H1 (cell line): ENCODE measurements at regions not wholly inside any gene's neighbourhood (a gene's known extent, or its start where the extent isn't known, plus 50 kb on each side); places are given as distances from the start of the nearest gene placed in this dataset.

Experiments used
- CTCF ChIA-PET: fragments of 300-600 bp; sonication (Branson Sonifier 250); formaldehyde crosslinking; loops from one replicate; lab custom pipeline; 2021; ENCODE audit not compliant: partially characterized antibody; lab: Charles Lee
- POLR2A ChIA-PET: fragments of 300-600 bp; sonication (Branson Sonifier 250); formaldehyde crosslinking; loops from one replicate; lab custom pipeline; 2021; ENCODE audit warnings: inconsistent platforms; ENCODE audit not compliant: partially characterized antibody; lab: Charles Lee
- DNase-seq, 2 experiments: peaks; one replicate each; pipeline versions ENCODE4 v3.0.0 to v3.0.0-alpha.2; 2010 to 2022; ENCODE audit warnings: low spot score in 2 of 2, low read depth in 1 of 2, mixed read lengths in 1 of 2
- FAIRE-seq: peaks from 2 replicates; lab custom pipeline; 2011; peaks lifted over from hg19 to GRCh38; lab: Jason Lieb, UNC
- H2AFZ ChIP-seq: 2 replicates; pipeline ENCODE4 v1.8.1; 2012; ENCODE audit warnings: low read length, inconsistent platforms
- H2AK5ac ChIP-seq: 2 replicates; pipeline ENCODE4 v1.6.1; 2013; ENCODE audit warnings: low read depth, low read length
- H2BK120ac ChIP-seq: replicated peaks from 2 replicates; pipeline ENCODE3; 2013; ENCODE audit warnings: low read depth, low read length, inconsistent platforms
- H2BK12ac ChIP-seq: 2 replicates; pipeline ENCODE4 v1.6.1; 2013; ENCODE audit warnings: low read depth, low read length
- H2BK15ac ChIP-seq: 2 replicates; pipeline ENCODE4 v1.6.1; 2013; ENCODE audit warnings: low read length
- H2BK20ac ChIP-seq: 2 replicates; pipeline ENCODE4 v1.6.1; 2013; ENCODE audit warnings: low read length
- H2BK5ac ChIP-seq: 2 replicates; pipeline ENCODE4 v1.6.1; 2013; ENCODE audit warnings: low read depth, low read length
- H3K14ac ChIP-seq: 2 replicates; pipeline ENCODE4 v1.6.1; 2013; ENCODE audit warnings: inconsistent platforms; ENCODE audit not compliant: insufficient read length
- H3K18ac ChIP-seq: 2 replicates; pipeline ENCODE4 v1.6.1; 2013; ENCODE audit warnings: low read length; ENCODE audit errors: extremely low read depth
- H3K23ac ChIP-seq: 2 replicates; pipeline ENCODE4 v1.6.1; 2013; ENCODE audit warnings: inconsistent platforms; ENCODE audit not compliant: insufficient read length
- H3K23me2 ChIP-seq: 2 replicates; pipeline ENCODE4 v1.6.1; 2013; ENCODE audit warnings: low read depth, low read length
- H3K27ac ChIP-seq: 2 replicates; pipeline ENCODE4 v1.6.1; 2011; ENCODE audit warnings: low read depth, low read length, inconsistent platforms
- H3K27me3 ChIP-seq, 4 experiments: replicated peaks in 1 of 4; 1 replicate in 1 of 4; 2 replicates in 3 of 4; pipeline versions ENCODE4 v1.6.1 to v1.8.1; 2011 to 2013; ENCODE audit warnings: low read length in 3 of 4, mild to moderate bottlenecking in 3 of 4, inconsistent platforms in 2 of 4, mixed read lengths in 2 of 4, moderate library complexity in 1 of 4; ENCODE audit not compliant: control insufficient read depth in 3 of 4, insufficient read depth in 3 of 4; ENCODE audit errors: extremely low read depth in 1 of 4
- H3K36me3 ChIP-seq, 4 experiments: 2 replicates each; pipeline versions ENCODE4 v1.6.1 to v1.8.1; 2011 to 2013; ENCODE audit warnings: mild to moderate bottlenecking in 4 of 4, low read length in 3 of 4, moderate library complexity in 2 of 4, control low read depth in 1 of 4, inconsistent platforms in 1 of 4; ENCODE audit not compliant: insufficient read depth in 4 of 4, control insufficient read depth in 2 of 4
- H3K4ac ChIP-seq: replicated peaks from 2 replicates; pipeline ENCODE3; 2013; ENCODE audit warnings: low read length, low read depth, mixed read lengths, inconsistent platforms; ENCODE audit not compliant: insufficient read length
- H3K4me1 ChIP-seq, 4 experiments: replicated peaks in 1 of 4; 1 replicate in 1 of 4; 2 replicates in 3 of 4; pipeline versions ENCODE4 v1.6.1 to v1.8.1; 2011 to 2013; ENCODE audit warnings: low read length in 3 of 4, inconsistent platforms in 2 of 4, mixed read lengths in 1 of 4; ENCODE audit not compliant: insufficient read depth in 4 of 4, control insufficient read depth in 3 of 4
- H3K4me2 ChIP-seq, 2 experiments: 2 replicates each; pipeline versions ENCODE4 v1.6.1 to v1.8.1; 2011 to 2013; ENCODE audit warnings: low read depth in 2 of 2, low read length in 2 of 2, control low read depth in 1 of 2, inconsistent platforms in 1 of 2, mild to moderate bottlenecking in 1 of 2; ENCODE audit not compliant: insufficient read depth in 1 of 2
- H3K4me3 ChIP-seq, 4 experiments: fragments of 200-600, 300-600 bp in 1 of 4; sonication (generic), shearing (Covaris generic), sonication (Bioruptor Twin) in 1 of 4; 2 replicates each; pipeline versions ENCODE4 v1.5.1 to v1.8.1; 2011 to 2016; ENCODE audit warnings: low read length in 4 of 4, low read depth in 3 of 4, control low read depth in 2 of 4, inconsistent platforms in 2 of 4, mild to moderate bottlenecking in 2 of 4, mixed read lengths in 1 of 4, moderate library complexity in 1 of 4; ENCODE audit not compliant: insufficient read depth in 2 of 4; ENCODE audit errors: extremely low read depth in 1 of 4
- H3K56ac ChIP-seq: replicated peaks from 2 replicates; pipeline ENCODE3; 2013; ENCODE audit warnings: low read depth, mild to moderate bottlenecking, mixed read lengths, low read length, inconsistent platforms; ENCODE audit not compliant: insufficient read length
- H3K79me1 ChIP-seq: 2 replicates; pipeline ENCODE4 v1.6.1; 2013; ENCODE audit warnings: low read depth, low read length, control low read depth
- H3K79me2 ChIP-seq, 2 experiments: 2 replicates each; pipeline versions ENCODE4 v1.6.1 to v1.8.1; 2012 to 2013; ENCODE audit warnings: low read length in 2 of 2, mild to moderate bottlenecking in 2 of 2, inconsistent platforms in 1 of 2; ENCODE audit not compliant: insufficient read depth in 2 of 2, control insufficient read depth in 1 of 2
- H3K9ac ChIP-seq, 4 experiments: replicated peaks in 1 of 4; 1 replicate in 1 of 4; 2 replicates in 3 of 4; pipeline versions ENCODE4 v1.6.1 to v1.8.1; 2011 to 2013; ENCODE audit warnings: low read depth in 3 of 4, low read length in 3 of 4, control low read depth in 2 of 4, mild to moderate bottlenecking in 2 of 4, moderate library complexity in 2 of 4, inconsistent platforms in 1 of 4; ENCODE audit errors: extremely low read depth in 1 of 4
- H3K9me3 ChIP-seq, 2 experiments: 2 replicates each; pipeline versions ENCODE4 v1.6.1 to v1.8.1; 2012 to 2013; ENCODE audit warnings: mild to moderate bottlenecking in 2 of 2, moderate library complexity in 2 of 2, control low read depth in 1 of 2, inconsistent platforms in 1 of 2, low read depth in 1 of 2, low read length in 1 of 2, mixed read lengths in 1 of 2; ENCODE audit not compliant: insufficient read depth in 2 of 2
- H4K20me1 ChIP-seq, 2 experiments: replicated peaks in 1 of 2; 2 replicates each; pipeline versions ENCODE3 to v1.8.1; 2011 to 2013; ENCODE audit warnings: inconsistent platforms in 2 of 2, low read length in 2 of 2, mild to moderate bottlenecking in 1 of 2; ENCODE audit not compliant: insufficient read depth in 2 of 2, control insufficient read depth in 1 of 2
- H4K5ac ChIP-seq: 2 replicates; pipeline ENCODE4 v1.6.1; 2013; ENCODE audit warnings: low read length, low read depth, mixed read lengths, inconsistent platforms; ENCODE audit not compliant: insufficient read length
- H4K8ac ChIP-seq: 2 replicates; pipeline ENCODE4 v1.8.0; 2013; ENCODE audit warnings: mild to moderate bottlenecking, moderate library complexity, low read length, inconsistent platforms; ENCODE audit not compliant: insufficient read depth; ENCODE audit errors: extremely low read depth
- H4K91ac ChIP-seq: replicated peaks from 2 replicates; pipeline ENCODE3; 2013; ENCODE audit warnings: low read length, mixed read lengths, inconsistent platforms; ENCODE audit not compliant: insufficient read length
- BACH1 ChIP-seq: IDR thresholded peaks from 2 replicates; pipeline ENCODE4 v1.6.1; 2012; ENCODE audit warnings: low read length, improper control_type of control experiment
- BCL11A ChIP-seq, 2 experiments: IDR thresholded peaks; one replicate each; pipeline ENCODE4 v1.6.1; 2011; ENCODE audit warnings: low read depth in 2 of 2, low read length in 2 of 2, mild to moderate bottlenecking in 2 of 2
- CHD2 ChIP-seq: IDR thresholded peaks from 2 replicates; pipeline ENCODE4 v1.6.1; 2012; ENCODE audit warnings: low read length, improper control_type of control experiment
- EZH2 ChIP-seq: fragments of 200-600 bp; sonication (generic); IDR thresholded peaks from 2 replicates; pipeline ENCODE4 v1.7.1; 2012; ENCODE audit warnings: low read depth, mild to moderate bottlenecking, moderate library complexity, low read length, inconsistent platforms; ENCODE audit not compliant: severe bottlenecking
- HDAC6 ChIP-seq: IDR thresholded peaks from one replicate; pipeline ENCODE4 v1.7.1; 2012; ENCODE audit warnings: low read depth, mild to moderate bottlenecking, inconsistent platforms, low read length, moderate library complexity
- KDM5A ChIP-seq: fragments of 200-600 bp; IDR thresholded peaks from 2 replicates; pipeline ENCODE4 v1.7.1; 2012; ENCODE audit warnings: mild to moderate bottlenecking, low read length, inconsistent platforms, mixed read lengths
- RAD21 ChIP-seq, 2 experiments: IDR thresholded peaks in 1 of 2; conservative IDR thresholded peaks in 1 of 2; 2 replicates each; pipeline ENCODE4 v1.6.1; 2011; ENCODE audit warnings: low read depth in 2 of 2, low read length in 2 of 2, improper control_type of control experiment in 1 of 2, inconsistent platforms in 1 of 2, mild to moderate bottlenecking in 1 of 2, moderate library complexity in 1 of 2
- RXRA ChIP-seq: IDR thresholded peaks from 2 replicates; pipeline ENCODE4 v1.6.1; 2011; ENCODE audit warnings: low read depth, mild to moderate bottlenecking, low read length, moderate library complexity; ENCODE audit not compliant: insufficient read depth
- SAP30 ChIP-seq: fragments of 300-600 bp; sonication (generic); IDR thresholded peaks from 2 replicates; pipeline ENCODE4 v1.7.1; 2012; ENCODE audit warnings: low read length, moderate library complexity, mild to moderate bottlenecking, inconsistent platforms; ENCODE audit not compliant: insufficient read depth, insufficient replicate concordance
- SIN3A ChIP-seq, 2 experiments: IDR thresholded peaks in 1 of 2; conservative IDR thresholded peaks in 1 of 2; 2 replicates each; pipeline ENCODE4 v1.6.1; 2011 to 2012; ENCODE audit warnings: low read length in 2 of 2, improper control_type of control experiment in 1 of 2, low read depth in 1 of 2, mild to moderate bottlenecking in 1 of 2
- TAF1 ChIP-seq: IDR thresholded peaks from 2 replicates; pipeline ENCODE4 v1.6.1; 2011; ENCODE audit warnings: mild to moderate bottlenecking, low read depth, low read length
- TBP ChIP-seq: IDR thresholded peaks from 2 replicates; pipeline ENCODE4 v1.6.1; 2011; ENCODE audit warnings: low read depth, low read length, improper control_type of control experiment
- ZNF274 ChIP-seq: IDR thresholded peaks from 2 replicates; pipeline ENCODE4 v1.7.0; 2012; ENCODE audit warnings: low read length, borderline replicate concordance; ENCODE audit errors: extremely low read depth
- WGBS, 2 experiments: shearing (Covaris generic) in 1 of 2; methylation state at CpG; one replicate each; pipeline versions ENCODE4 v1.1.6 to v1.1.7; 2013 to 2015; ENCODE audit warnings: low lambda C conversion rate in 2 of 2, mixed read lengths in 2 of 2, inconsistent platforms in 1 of 2, low coverage in 1 of 2, missing lambda C conversion rate in 1 of 2; ENCODE audit not compliant: insufficient replicate concordance in 2 of 2, insufficient coverage in 1 of 2, insufficient read length in 1 of 2; ENCODE audit errors: extremely low coverage in 1 of 2, missing lambda C conversion rate in 1 of 2; 5-methylcytosine and 5-hydroxymethylcytosine counted together

DNA sequence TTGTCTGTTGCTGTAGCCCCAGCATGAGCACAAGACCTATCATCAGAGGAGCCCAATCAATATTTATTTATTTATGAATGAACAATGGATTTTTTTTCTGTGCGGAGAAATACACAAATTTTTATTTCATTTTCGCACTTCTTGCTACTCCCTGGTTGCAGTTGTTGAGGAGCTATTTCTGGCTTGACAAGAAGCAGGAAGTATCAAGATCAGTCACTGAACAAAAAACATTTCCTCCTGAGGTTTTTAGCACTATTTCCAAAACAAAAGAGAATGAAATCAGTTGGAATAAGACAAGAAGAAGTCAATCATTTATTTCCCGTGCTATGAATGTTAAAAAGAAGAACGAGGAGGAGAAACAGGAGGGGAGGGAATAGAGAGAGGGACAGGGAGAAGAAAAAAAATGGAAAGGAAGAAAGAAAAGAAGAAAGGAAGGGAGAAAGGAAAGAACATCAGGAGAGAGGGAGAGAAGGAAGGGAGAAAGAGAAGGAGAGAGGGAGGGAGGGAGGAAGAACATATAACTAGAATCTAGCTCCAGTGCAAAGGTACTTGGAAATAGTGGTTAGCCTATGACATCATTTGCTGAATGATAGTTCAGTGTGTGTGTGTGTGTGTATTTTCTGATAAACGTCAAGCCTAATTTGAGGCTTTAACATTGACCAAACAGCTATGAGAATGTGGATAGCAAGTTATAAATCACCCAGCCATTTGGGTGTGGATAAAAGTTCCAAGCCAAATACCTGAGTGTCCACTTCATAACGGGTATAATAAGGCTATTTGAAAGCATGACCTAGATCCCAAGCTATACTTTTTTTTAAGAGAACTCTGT lies 586.0 kb downstream of the EBF1 start:
- no peak overlapping the region for H3K4me2 ChIP-seq
- H4K8ac ChIP-seq = no peak overlapping the region
- H3K18ac ChIP-seq = no peak overlapping the region
- no peak overlapping the region for H2AFZ ChIP-seq
- H3K56ac ChIP-seq = no peak overlapping the region
- CTCF ChIA-PET = interaction anchor here (0.5 to 1.2 kb wide), 5 partner anchors 15 to 1145 kb away, joined by 3 read pairs; no protein-coding TSS in a partner anchor
- peaks cover 3% of the 10 kb centered on the region; the same call in 1 of the 2 replicates for H3K23me2 ChIP-seq
- H2AK5ac ChIP-seq = no peak overlapping the region
- H3K27me3 ChIP-seq = no peaks in the 10 kb centered on the region
- FAIRE-seq = no peak
- POLR2A ChIA-PET = no interaction called here
- H3K9ac ChIP-seq = no peak overlapping the region
- 92% methylated on average over 6 of the region's 6 CpGs; no CpG with 5 or more reads in 1 of the 2 experiments for WGBS, 2 experiments
- H3K79me2 ChIP-seq = no peaks in the 10 kb centered on the region
- H3K4me1 ChIP-seq = no peaks in the 10 kb centered on the region
- no peaks in the 10 kb centered on the region for H3K79me1 ChIP-seq
- no peak overlapping the region for H4K5ac ChIP-seq
- no peak overlapping the region for H3K4ac ChIP-seq
- H2BK5ac ChIP-seq = no peak overlapping the region
- no peak for DNase-seq
- H3K14ac ChIP-seq = no peak overlapping the region
- H2BK120ac ChIP-seq = no peak overlapping the region
- H2BK15ac ChIP-seq = no peak overlapping the region
- H4K20me1 ChIP-seq = peaks cover 0 to 2% of the 10 kb centered on the region in 2 experiments
- H2BK12ac ChIP-seq = no peak overlapping the region
- H2BK20ac ChIP-seq = no peak overlapping the region
- no peak overlapping the region for H3K4me3 ChIP-seq
- H3K23ac ChIP-seq = no peak overlapping the region
- H3K27ac ChIP-seq = no peak overlapping the region
- no peak overlapping the region for H4K91ac ChIP-seq
- no peaks in the 10 kb centered on the region for H3K36me3 ChIP-seq
- H3K9me3 ChIP-seq = no peaks in the 10 kb centered on the region
- TF ChIP-seq EZH2 (no peak), RXRA (no peak), ZNF274 (no peak), KDM5A (no peak), TAF1 (no peak), CHD2 (no peak), HDAC6 (no peak), RAD21 (IDR thresholded peaks at IDR 0.05 in 1 of 2, conservative IDR thresholded peaks at IDR 0.05 in 1 of 2; ENCODE audit: low read depth in 2 of 2, low read length in 2 of 2) (no peak), SAP30 (no peak), BACH1 (no peak), BCL11A (IDR thresholded peaks at IDR 0.05; ENCODE audit: low read depth in 2 of 2, low read length in 2 of 2) (no peak), SIN3A (conservative IDR thresholded peaks at IDR 0.05 in 1 of 2, IDR thresholded peaks at IDR 0.05 in 1 of 2; ENCODE audit: low read depth in 1 of 2, low read length in 2 of 2) (no peak), TBP (no peak)
